PFSK-1 (cell line): ENCODE measurements at regions not wholly inside any gene's neighbourhood (a gene's known extent, or its start where the extent isn't known, plus 50 kb on each side); places are given as distances from the start of the nearest gene placed in this dataset.

ENCODE experiments used
- POLR2AphosphoS5 ChIP-seq: IDR thresholded peaks from 2 replicates; pipeline ENCODE4 v1.6.1; 2012; ENCODE audit warnings: low read depth, mild to moderate bottlenecking, control low read depth, low read length, moderate library complexity
- REST ChIP-seq, 2 experiments: IDR thresholded peaks; 2 replicates each; pipeline versions ENCODE4 v1.6.1 to v1.8.0; 2011 to 2012; ENCODE audit warnings: low read depth in 2 of 2, low read length in 2 of 2, control low read depth in 1 of 2, inconsistent platforms in 1 of 2, mild to moderate bottlenecking in 1 of 2, moderate library complexity in 1 of 2; ENCODE audit not compliant: insufficient read depth in 1 of 2

- TF ChIP-seq POLR2AphosphoS5 (no peak), REST (IDR thresholded peaks at IDR 0.05; ENCODE audit: insufficient read depth in 1 of 2, low read depth in 2 of 2, low read length in 2 of 2) (no peak)
Measured at GRCh38 chr2:2646433-2647051, 315.5 kb upstream of the MYT1L start.
